H1 (cell line): ENCODE measurements at regions not wholly inside any gene's neighbourhood (a gene's known extent, or its start where the extent isn't known, plus 50 kb on each side); places are given as distances from the start of the nearest gene placed in this dataset.

Source experiments
- CTCF ChIA-PET: fragments of 300-600 bp; sonication (Branson Sonifier 250); formaldehyde crosslinking; loops from one replicate; lab custom pipeline; 2021; ENCODE audit not compliant: partially characterized antibody; lab: Charles Lee
- POLR2A ChIA-PET: fragments of 300-600 bp; sonication (Branson Sonifier 250); formaldehyde crosslinking; loops from one replicate; lab custom pipeline; 2021; ENCODE audit warnings: inconsistent platforms; ENCODE audit not compliant: partially characterized antibody; lab: Charles Lee
- DNase-seq, 2 experiments: peaks; one replicate each; pipeline versions ENCODE4 v3.0.0 to v3.0.0-alpha.2; 2010 to 2022; ENCODE audit warnings: low spot score in 2 of 2, low read depth in 1 of 2, mixed read lengths in 1 of 2
- FAIRE-seq: peaks from 2 replicates; lab custom pipeline; 2011; peaks lifted over from hg19 to GRCh38; lab: Jason Lieb, UNC
- H2AFZ ChIP-seq: 2 replicates; pipeline ENCODE4 v1.8.1; 2012; ENCODE audit warnings: low read length, inconsistent platforms
- H2AK5ac ChIP-seq: 2 replicates; pipeline ENCODE4 v1.6.1; 2013; ENCODE audit warnings: low read depth, low read length
- H2BK120ac ChIP-seq: replicated peaks from 2 replicates; pipeline ENCODE3; 2013; ENCODE audit warnings: low read depth, low read length, inconsistent platforms
- H2BK12ac ChIP-seq: 2 replicates; pipeline ENCODE4 v1.6.1; 2013; ENCODE audit warnings: low read depth, low read length
- H2BK15ac ChIP-seq: 2 replicates; pipeline ENCODE4 v1.6.1; 2013; ENCODE audit warnings: low read length
- H2BK20ac ChIP-seq: 2 replicates; pipeline ENCODE4 v1.6.1; 2013; ENCODE audit warnings: low read length
- H2BK5ac ChIP-seq: 2 replicates; pipeline ENCODE4 v1.6.1; 2013; ENCODE audit warnings: low read depth, low read length
- H3K14ac ChIP-seq: 2 replicates; pipeline ENCODE4 v1.6.1; 2013; ENCODE audit warnings: inconsistent platforms; ENCODE audit not compliant: insufficient read length
- H3K18ac ChIP-seq: 2 replicates; pipeline ENCODE4 v1.6.1; 2013; ENCODE audit warnings: low read length; ENCODE audit errors: extremely low read depth
- H3K23ac ChIP-seq: 2 replicates; pipeline ENCODE4 v1.6.1; 2013; ENCODE audit warnings: inconsistent platforms; ENCODE audit not compliant: insufficient read length
- H3K23me2 ChIP-seq: 2 replicates; pipeline ENCODE4 v1.6.1; 2013; ENCODE audit warnings: low read depth, low read length
- H3K27ac ChIP-seq: 2 replicates; pipeline ENCODE4 v1.6.1; 2011; ENCODE audit warnings: low read depth, low read length, inconsistent platforms
- H3K27me3 ChIP-seq, 4 experiments: replicated peaks in 1 of 4; 1 replicate in 1 of 4; 2 replicates in 3 of 4; pipeline versions ENCODE4 v1.6.1 to v1.8.1; 2011 to 2013; ENCODE audit warnings: low read length in 3 of 4, mild to moderate bottlenecking in 3 of 4, inconsistent platforms in 2 of 4, mixed read lengths in 2 of 4, moderate library complexity in 1 of 4; ENCODE audit not compliant: control insufficient read depth in 3 of 4, insufficient read depth in 3 of 4; ENCODE audit errors: extremely low read depth in 1 of 4
- H3K36me3 ChIP-seq, 4 experiments: 2 replicates each; pipeline versions ENCODE4 v1.6.1 to v1.8.1; 2011 to 2013; ENCODE audit warnings: mild to moderate bottlenecking in 4 of 4, low read length in 3 of 4, moderate library complexity in 2 of 4, control low read depth in 1 of 4, inconsistent platforms in 1 of 4; ENCODE audit not compliant: insufficient read depth in 4 of 4, control insufficient read depth in 2 of 4
- H3K4ac ChIP-seq: replicated peaks from 2 replicates; pipeline ENCODE3; 2013; ENCODE audit warnings: low read length, low read depth, mixed read lengths, inconsistent platforms; ENCODE audit not compliant: insufficient read length
- H3K4me1 ChIP-seq, 4 experiments: replicated peaks in 1 of 4; 1 replicate in 1 of 4; 2 replicates in 3 of 4; pipeline versions ENCODE4 v1.6.1 to v1.8.1; 2011 to 2013; ENCODE audit warnings: low read length in 3 of 4, inconsistent platforms in 2 of 4, mixed read lengths in 1 of 4; ENCODE audit not compliant: insufficient read depth in 4 of 4, control insufficient read depth in 3 of 4
- H3K4me2 ChIP-seq, 2 experiments: 2 replicates each; pipeline versions ENCODE4 v1.6.1 to v1.8.1; 2011 to 2013; ENCODE audit warnings: low read depth in 2 of 2, low read length in 2 of 2, control low read depth in 1 of 2, inconsistent platforms in 1 of 2, mild to moderate bottlenecking in 1 of 2; ENCODE audit not compliant: insufficient read depth in 1 of 2
- H3K4me3 ChIP-seq, 4 experiments: fragments of 200-600, 300-600 bp in 1 of 4; sonication (generic), shearing (Covaris generic), sonication (Bioruptor Twin) in 1 of 4; 2 replicates each; pipeline versions ENCODE4 v1.5.1 to v1.8.1; 2011 to 2016; ENCODE audit warnings: low read length in 4 of 4, low read depth in 3 of 4, control low read depth in 2 of 4, inconsistent platforms in 2 of 4, mild to moderate bottlenecking in 2 of 4, mixed read lengths in 1 of 4, moderate library complexity in 1 of 4; ENCODE audit not compliant: insufficient read depth in 2 of 4; ENCODE audit errors: extremely low read depth in 1 of 4
- H3K56ac ChIP-seq: replicated peaks from 2 replicates; pipeline ENCODE3; 2013; ENCODE audit warnings: low read depth, mild to moderate bottlenecking, mixed read lengths, low read length, inconsistent platforms; ENCODE audit not compliant: insufficient read length
- H3K79me1 ChIP-seq: 2 replicates; pipeline ENCODE4 v1.6.1; 2013; ENCODE audit warnings: low read depth, low read length, control low read depth
- H3K79me2 ChIP-seq, 2 experiments: 2 replicates each; pipeline versions ENCODE4 v1.6.1 to v1.8.1; 2012 to 2013; ENCODE audit warnings: low read length in 2 of 2, mild to moderate bottlenecking in 2 of 2, inconsistent platforms in 1 of 2; ENCODE audit not compliant: insufficient read depth in 2 of 2, control insufficient read depth in 1 of 2
- H3K9ac ChIP-seq, 4 experiments: replicated peaks in 1 of 4; 1 replicate in 1 of 4; 2 replicates in 3 of 4; pipeline versions ENCODE4 v1.6.1 to v1.8.1; 2011 to 2013; ENCODE audit warnings: low read depth in 3 of 4, low read length in 3 of 4, control low read depth in 2 of 4, mild to moderate bottlenecking in 2 of 4, moderate library complexity in 2 of 4, inconsistent platforms in 1 of 4; ENCODE audit errors: extremely low read depth in 1 of 4
- H3K9me3 ChIP-seq, 2 experiments: 2 replicates each; pipeline versions ENCODE4 v1.6.1 to v1.8.1; 2012 to 2013; ENCODE audit warnings: mild to moderate bottlenecking in 2 of 2, moderate library complexity in 2 of 2, control low read depth in 1 of 2, inconsistent platforms in 1 of 2, low read depth in 1 of 2, low read length in 1 of 2, mixed read lengths in 1 of 2; ENCODE audit not compliant: insufficient read depth in 2 of 2
- H4K20me1 ChIP-seq, 2 experiments: replicated peaks in 1 of 2; 2 replicates each; pipeline versions ENCODE3 to v1.8.1; 2011 to 2013; ENCODE audit warnings: inconsistent platforms in 2 of 2, low read length in 2 of 2, mild to moderate bottlenecking in 1 of 2; ENCODE audit not compliant: insufficient read depth in 2 of 2, control insufficient read depth in 1 of 2
- H4K5ac ChIP-seq: 2 replicates; pipeline ENCODE4 v1.6.1; 2013; ENCODE audit warnings: low read length, low read depth, mixed read lengths, inconsistent platforms; ENCODE audit not compliant: insufficient read length
- H4K8ac ChIP-seq: 2 replicates; pipeline ENCODE4 v1.8.0; 2013; ENCODE audit warnings: mild to moderate bottlenecking, moderate library complexity, low read length, inconsistent platforms; ENCODE audit not compliant: insufficient read depth; ENCODE audit errors: extremely low read depth
- H4K91ac ChIP-seq: replicated peaks from 2 replicates; pipeline ENCODE3; 2013; ENCODE audit warnings: low read length, mixed read lengths, inconsistent platforms; ENCODE audit not compliant: insufficient read length
- ATF2 ChIP-seq: IDR thresholded peaks from 2 replicates; pipeline ENCODE4 v1.6.1; 2012; ENCODE audit warnings: low read length, inconsistent platforms
- CREB1 ChIP-seq: IDR thresholded peaks from 2 replicates; pipeline ENCODE4 v1.6.1; 2012; ENCODE audit warnings: inconsistent platforms
- EP300 ChIP-seq, 2 experiments: IDR thresholded peaks; 1 replicate in 1 of 2; 2 replicates in 1 of 2; pipeline ENCODE4 v1.6.1; 2011 to 2012; ENCODE audit warnings: low read depth in 2 of 2, low read length in 2 of 2, mild to moderate bottlenecking in 2 of 2, borderline replicate concordance in 1 of 2, inconsistent platforms in 1 of 2, moderate library complexity in 1 of 2
- MAFK ChIP-seq: IDR thresholded peaks from 2 replicates; pipeline ENCODE4 v1.6.1; 2012; ENCODE audit warnings: low read depth, mild to moderate bottlenecking, improper control_type of control experiment, low read length

GRCh38 chr13:80462567-80462966 is 121.6 kb upstream of the SPRY2 start:
- Histone ChIP-seq H3K79me1 (no peaks in the 10 kb centered on the region), H3K14ac (no peak overlapping the region), H3K9ac (no peak overlapping the region), H3K4me2 (no peak overlapping the region), H2BK12ac (no peak overlapping the region), H2BK20ac (no peak overlapping the region), H3K4me1 (no peaks in the 10 kb centered on the region), H3K9me3 (no peaks in the 10 kb centered on the region), H4K20me1 (no peaks in the 10 kb centered on the region), H2AK5ac (no peak overlapping the region), H3K56ac (no peak overlapping the region), H2BK120ac (no peak overlapping the region), H3K23ac (no peak overlapping the region), H3K18ac (no peak overlapping the region), H3K27me3 (peaks cover 0 to 1% (median 0%) of the 10 kb centered on the region in 4 experiments; a peak in 1 of 7 replicates), H3K4ac (no peak overlapping the region), H2BK5ac (no peak overlapping the region), H4K5ac (no peak overlapping the region), H3K36me3 (no peaks in the 10 kb centered on the region), H3K27ac (no peak overlapping the region), H2AFZ (no peak overlapping the region), H3K79me2 (no peaks in the 10 kb centered on the region), H3K4me3 (no peak overlapping the region), H2BK15ac (no peak overlapping the region), H4K8ac (no peak overlapping the region), H4K91ac (no peak overlapping the region), H3K23me2 (no peaks in the 10 kb centered on the region; the same call in 1 of the 2 replicates)
- POLR2A ChIA-PET: no interaction called here
- no peak for FAIRE-seq
- DNase-seq: no peak
- CTCF ChIA-PET: interaction anchor here (0.9 kb wide), 1 partner anchor 13 kb away, joined by 3 read pairs; no protein-coding TSS in a partner anchor
- TF ChIP-seq MAFK (no peak), ATF2 (no peak), EP300 (IDR thresholded peaks at IDR 0.05; ENCODE audit: borderline replicate concordance in 1 of 2, low read depth in 2 of 2, low read length in 2 of 2) (no peak), CREB1 (no peak)
